GM18909 (cell line): ENCODE measurements at regions not wholly inside any gene's neighbourhood (a gene's known extent, or its start where the extent isn't known, plus 50 kb on each side); places are given as distances from the start of the nearest gene placed in this dataset.

Source experiments
- ATAC-seq: cut with Tn5 transposase; IDR thresholded peaks from one replicate; pipeline ENCODE4 v1.9.1; 2021; ENCODE audit warnings: mild to moderate bottlenecking; ENCODE audit not compliant: unreplicated experiment, poor library complexity

GRCh38 chr3:174755833-174756829 lies 103.0 kb upstream of the NAALADL2 start:
- ATAC-seq: no peak

- ATAC-seq: no peak
These were observed 100.2 kb upstream of the NAALADL2 start for GRCh38 chr3:174758943-174759342.

- no peak for ATAC-seq
These were observed 91.7 kb upstream of the NAALADL2 start for GRCh38 chr3:174767406-174767805.

- ATAC-seq: no peak
These were observed 91.2 kb upstream of the NAALADL2 start for GRCh38 chr3:174767853-174768382.

GRCh38 chr3:174769171-174769570 lies 90.0 kb upstream of the NAALADL2 start:
- no peak for ATAC-seq

GRCh38 chr3:174775603-174776002 lies 83.5 kb upstream of the NAALADL2 start:
- no peak for ATAC-seq

GRCh38 chr3:174776123-174776522 lies 83.0 kb upstream of the NAALADL2 start:
- no peak for ATAC-seq

- no peak for ATAC-seq
These were observed 82.5 kb upstream of the NAALADL2 start for GRCh38 chr3:174776636-174777035.

GRCh38 chr3:174777813-174778212 lies 81.3 kb upstream of the NAALADL2 start:
- no peak for ATAC-seq

GRCh38 chr3:174783502-174783901 lies 75.6 kb upstream of the NAALADL2 start:
- no peak for ATAC-seq

GRCh38 chr3:174784206-174784934 lies 74.8 kb upstream of the NAALADL2 start:
- no peak for ATAC-seq

GRCh38 chr3:174786825-174787224 lies 72.3 kb upstream of the NAALADL2 start:
- ATAC-seq: no peak

GRCh38 chr3:174791161-174791560 lies 68.0 kb upstream of the NAALADL2 start:
- no peak for ATAC-seq

- no peak for ATAC-seq
These were observed 66.3 kb upstream of the NAALADL2 start for GRCh38 chr3:174792864-174793263.
